GM23248 (cell line): ENCODE measurements at regions not wholly inside any gene's neighbourhood (a gene's known extent, or its start where the extent isn't known, plus 50 kb on each side); places are given as distances from the start of the nearest gene placed in this dataset.

ENCODE experiments used
- DNase-seq: peaks from one replicate; pipeline ENCODE4 v3.0.0-alpha.2; 2015
- H2AFZ ChIP-seq: fragments of 200-600 bp; sonication (generic); 2 replicates; pipeline ENCODE4 v1.6.1; 2016; ENCODE audit warnings: antibody characterized with exemption
- H3F3A ChIP-seq: fragments of 200-600 bp; sonication (generic); 2 replicates; pipeline ENCODE4 v1.6.1; 2016; ENCODE audit warnings: mild to moderate bottlenecking, antibody characterized with exemption, mixed run types; ENCODE audit not compliant: insufficient read depth
- H3K27ac ChIP-seq: fragments of 200-600 bp; sonication (generic); 2 replicates; pipeline ENCODE4 v1.5.1; 2016; ENCODE audit warnings: mild to moderate bottlenecking
- H3K27me3 ChIP-seq: fragments of 200-600 bp; sonication (generic); replicated peaks from 2 replicates; pipeline ENCODE4 v1.6.1; 2016; ENCODE audit warnings: mild to moderate bottlenecking; ENCODE audit not compliant: insufficient read depth
- H3K36me3 ChIP-seq: fragments of 200-600 bp; sonication (generic); 2 replicates; pipeline ENCODE4 v1.6.1; 2016; ENCODE audit warnings: low read depth, mild to moderate bottlenecking
- H3K4me1 ChIP-seq: fragments of 200-600 bp; sonication (generic); 2 replicates; pipeline ENCODE4 v1.6.1; 2016; ENCODE audit warnings: mild to moderate bottlenecking; ENCODE audit not compliant: insufficient read depth
- H3K4me2 ChIP-seq: fragments of 200-600 bp; sonication (generic); one replicate; pipeline ENCODE4 v1.6.1; 2016; ENCODE audit warnings: mild to moderate bottlenecking; ENCODE audit not compliant: unreplicated experiment
- H3K4me3 ChIP-seq: fragments of 200-600 bp; sonication (generic); 2 replicates; pipeline ENCODE4 v1.5.1; 2016; ENCODE audit warnings: mild to moderate bottlenecking
- H3K79me2 ChIP-seq: fragments of 200-600 bp; sonication (generic); 2 replicates; pipeline ENCODE4 v1.6.1; 2016; ENCODE audit warnings: mild to moderate bottlenecking; ENCODE audit not compliant: insufficient read depth
- H3K9ac ChIP-seq: fragments of 200-600 bp; sonication (generic); 2 replicates; pipeline ENCODE4 v1.6.1; 2016; ENCODE audit warnings: mild to moderate bottlenecking
- H3K9me2 ChIP-seq: fragments of 200-600 bp; sonication (generic); 2 replicates; pipeline ENCODE4 v1.6.1; 2016; ENCODE audit warnings: mixed run types, mild to moderate bottlenecking, moderate library complexity; ENCODE audit not compliant: insufficient read depth
- H3K9me3 ChIP-seq: fragments of 200-600 bp; sonication (generic); one replicate; pipeline ENCODE4 v1.6.1; 2017; ENCODE audit warnings: low read depth
- H4K20me1 ChIP-seq: fragments of 200-600 bp; sonication (generic); 2 replicates; pipeline ENCODE4 v1.6.0; 2016; ENCODE audit not compliant: insufficient read depth
- EZH2 ChIP-seq: fragments of 200-600 bp; sonication (generic); IDR thresholded peaks from 2 replicates; pipeline ENCODE4 v1.6.1; 2018; ENCODE audit warnings: antibody characterized with exemption, mild to moderate bottlenecking; ENCODE audit not compliant: insufficient read depth, poor library complexity, severe bottlenecking
- EZH2phosphoT487 ChIP-seq: fragments of 200-600 bp; sonication (generic); IDR thresholded peaks from 2 replicates; pipeline ENCODE4 v1.6.1; 2018; ENCODE audit warnings: antibody characterized with exemption, moderate library complexity, mild to moderate bottlenecking, low read depth; ENCODE audit not compliant: insufficient read depth
- WGBS, 2 experiments: methylation state at CpG; one replicate each; pipeline ENCODE4 v1.1.6; 2015 to 2017; ENCODE audit warnings: low lambda C conversion rate in 2 of 2, low coverage in 1 of 2; ENCODE audit errors: missing lambda C conversion rate in 2 of 2; 5-methylcytosine and 5-hydroxymethylcytosine counted together
- in situ Hi-C: fragments of 300-500 bp; cut with MboI; formaldehyde crosslinking; loops from 2 replicates; pipeline ENCODE4 v1.15.0; 2020

DNA sequence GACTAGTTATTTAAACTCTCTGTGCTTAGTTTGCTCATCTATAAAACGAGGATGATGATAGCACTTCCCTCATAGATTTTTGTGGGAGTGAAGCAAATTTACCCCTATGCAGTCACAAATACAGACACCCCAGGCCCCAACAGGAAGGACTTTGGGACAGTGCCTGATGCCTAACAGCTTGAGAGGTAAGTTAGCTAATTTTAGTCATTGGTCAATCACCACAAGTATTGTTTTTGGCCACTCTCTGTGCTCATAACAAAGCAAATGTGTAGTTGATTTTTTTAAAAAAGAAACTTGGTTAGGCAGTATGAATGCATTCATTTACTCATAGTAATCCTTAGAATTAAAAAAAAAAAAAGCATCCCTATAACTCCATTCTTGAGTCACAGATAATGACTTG lies 1590.7 kb upstream of the TENM3 start:
- Histone ChIP-seq H3K36me3 (no peaks in the 10 kb centered on the region), H3K27ac (no peak overlapping the region), H3K9me3 (no peaks in the 10 kb centered on the region), H3K9ac (no peak overlapping the region), H3K79me2 (no peaks in the 10 kb centered on the region), H3K27me3 (no peaks in the 10 kb centered on the region), H3K4me2 (no peak overlapping the region), H4K20me1 (no peaks in the 10 kb centered on the region), H2AFZ (no peak overlapping the region), H3K9me2 (no peaks in the 10 kb centered on the region), H3F3A (no peaks in the 10 kb centered on the region), H3K4me3 (no peak overlapping the region), H3K4me1 (no peaks in the 10 kb centered on the region)
- TF ChIP-seq EZH2 (no peak), EZH2phosphoT487 (no peak)
- no peak for DNase-seq
- in situ Hi-C loops = no loop called here
- WGBS, 2 experiments = 0 to 9% methylated on average over 1 of the region's 1 CpG

DNA sequence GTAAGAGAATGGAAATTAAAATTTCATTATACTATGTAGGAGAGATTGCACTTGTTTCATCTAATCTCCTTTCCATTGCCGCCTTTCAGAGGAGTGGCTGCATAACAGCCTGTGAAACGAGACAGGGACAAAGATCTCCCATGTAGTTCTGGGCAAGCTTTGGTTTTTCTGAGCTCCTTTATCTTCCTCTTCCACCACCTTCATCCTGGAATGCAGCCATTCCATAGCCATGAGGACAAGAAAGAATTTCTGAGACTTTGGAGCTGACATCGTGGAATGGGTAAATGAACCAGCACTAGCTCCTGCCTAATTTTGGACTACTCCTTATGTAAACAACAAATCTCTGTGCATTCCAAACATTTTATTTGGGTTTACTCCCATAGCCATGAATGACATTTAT lies 1587.3 kb upstream of the TENM3 start:
- H3K79me2 ChIP-seq = no peaks in the 10 kb centered on the region
- in situ Hi-C loops = no loop called here
- H3K9me3 ChIP-seq = no peaks in the 10 kb centered on the region
- no peak overlapping the region for H3K9ac ChIP-seq
- H3K9me2 ChIP-seq = no peaks in the 10 kb centered on the region
- no peaks in the 10 kb centered on the region for H4K20me1 ChIP-seq
- H3K36me3 ChIP-seq = no peaks in the 10 kb centered on the region
- no peaks in the 10 kb centered on the region for H3F3A ChIP-seq
- 16 to 19% methylated on average over 3 of the region's 3 CpGs for WGBS, 2 experiments
- H3K27ac ChIP-seq = no peak overlapping the region
- H3K27me3 ChIP-seq = no peaks in the 10 kb centered on the region
- TF ChIP-seq EZH2 (no peak), EZH2phosphoT487 (no peak)
- H3K4me1 ChIP-seq = no peaks in the 10 kb centered on the region
- no peak overlapping the region for H3K4me3 ChIP-seq
- no peak overlapping the region for H2AFZ ChIP-seq
- no peak overlapping the region for H3K4me2 ChIP-seq
- DNase-seq = no peak

DNA sequence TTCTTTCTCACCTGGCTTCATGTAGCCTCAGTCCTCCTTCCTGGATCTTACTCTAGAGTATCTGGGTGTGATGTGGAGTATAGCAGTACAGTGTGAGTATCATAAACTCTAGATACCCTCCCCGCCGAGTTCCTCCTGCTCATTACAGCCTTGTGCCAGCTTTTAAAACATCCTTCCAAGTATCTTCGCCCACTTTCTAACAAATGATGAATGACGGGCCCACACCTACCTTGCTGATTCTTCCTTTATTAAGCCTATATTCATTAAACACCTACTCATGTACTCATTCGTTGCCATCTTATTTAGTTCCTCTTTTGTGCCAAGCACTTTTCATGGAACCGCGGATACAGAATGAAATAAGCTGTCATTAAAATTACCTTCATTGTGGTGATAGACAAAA lies 1585.3 kb upstream of the TENM3 start:
- no peaks in the 10 kb centered on the region for H3K9me3 ChIP-seq
- no peak overlapping the region for H3K4me3 ChIP-seq
- no peaks in the 10 kb centered on the region for H3F3A ChIP-seq
- TF ChIP-seq EZH2phosphoT487 (no peak), EZH2 (no peak)
- no peaks in the 10 kb centered on the region for H3K4me1 ChIP-seq
- no peak for DNase-seq
- no peaks in the 10 kb centered on the region for H4K20me1 ChIP-seq
- in situ Hi-C loops = no loop called here
- H2AFZ ChIP-seq = no peak overlapping the region
- H3K9ac ChIP-seq = no peak overlapping the region
- no peaks in the 10 kb centered on the region for H3K36me3 ChIP-seq
- no peaks in the 10 kb centered on the region for H3K27me3 ChIP-seq
- H3K27ac ChIP-seq = no peak overlapping the region
- H3K79me2 ChIP-seq = no peaks in the 10 kb centered on the region
- WGBS, 2 experiments = 51% methylated on average over 7 of the region's 7 CpGs
- H3K4me2 ChIP-seq = no peak overlapping the region
- H3K9me2 ChIP-seq = no peaks in the 10 kb centered on the region

DNA sequence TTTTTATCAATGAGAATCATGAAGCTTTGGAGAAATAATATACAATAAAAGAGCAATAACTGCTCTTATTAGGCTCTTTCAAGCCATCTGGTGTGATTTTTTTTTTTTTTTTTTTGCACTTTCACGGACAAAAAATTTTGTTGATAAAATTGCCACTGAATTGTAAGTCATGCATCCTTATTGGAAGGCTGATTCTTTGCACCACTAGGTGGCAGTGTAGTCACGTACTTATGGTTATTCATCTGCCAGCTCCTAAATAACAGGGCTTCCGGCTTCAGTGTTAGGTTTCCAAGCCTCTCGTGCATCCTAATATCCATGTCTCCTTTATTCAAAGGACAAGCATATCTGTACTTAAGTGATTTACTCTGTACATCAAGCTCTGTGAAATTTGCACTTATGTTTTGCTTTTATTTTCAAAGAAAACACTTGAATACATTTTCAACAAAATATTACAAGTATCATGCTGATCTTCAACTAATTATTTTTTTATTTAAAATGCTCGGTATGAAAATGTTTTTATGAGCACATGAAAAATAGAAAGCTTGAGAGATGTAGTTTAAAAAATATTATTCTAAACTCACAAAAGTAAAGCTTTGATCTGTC lies 1578.3 kb upstream of the TENM3 start:
- TF ChIP-seq EZH2phosphoT487 = no peak
- no peak for TF ChIP-seq EZH2
- H3K4me1 ChIP-seq = no peaks in the 10 kb centered on the region
- H3K9me2 ChIP-seq = no peaks in the 10 kb centered on the region
- H3K27me3 ChIP-seq = no peaks in the 10 kb centered on the region
- no peaks in the 10 kb centered on the region for H3K9me3 ChIP-seq
- in situ Hi-C loops = no loop called here
- no peak overlapping the region for H3K9ac ChIP-seq
- 2% methylated on average over 5 of the region's 5 CpGs for WGBS, 2 experiments
- H3K79me2 ChIP-seq = no peaks in the 10 kb centered on the region
- no peaks in the 10 kb centered on the region for H4K20me1 ChIP-seq
- no peaks in the 10 kb centered on the region for H3F3A ChIP-seq
- DNase-seq = peak; percentile 78
- H3K36me3 ChIP-seq = no peaks in the 10 kb centered on the region
- H2AFZ ChIP-seq = no peak overlapping the region
- H3K27ac ChIP-seq = no peak overlapping the region
- no peak overlapping the region for H3K4me3 ChIP-seq
- H3K4me2 ChIP-seq = peak overlapping the region; percentile 29

DNA sequence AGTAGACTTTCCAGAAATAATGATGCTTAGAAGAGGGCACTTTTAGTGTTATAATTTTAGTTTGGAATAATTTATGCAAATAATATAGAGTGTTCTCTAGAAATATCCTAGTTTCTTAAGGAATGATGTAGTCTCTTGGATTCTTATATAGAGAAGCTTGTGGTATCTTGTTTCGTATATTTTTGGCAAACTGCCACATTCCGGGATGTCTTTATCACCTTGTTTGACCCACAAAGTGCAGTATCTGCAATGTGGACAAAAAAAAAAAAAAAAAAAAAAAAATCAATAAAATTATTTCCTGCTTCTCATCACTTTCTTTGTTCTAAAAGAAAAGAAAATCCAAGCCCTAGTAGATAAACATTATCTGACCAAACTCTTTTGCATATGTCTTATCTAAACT lies 1577.7 kb upstream of the TENM3 start:
- in situ Hi-C loops = no loop called here
- Histone ChIP-seq H3K9me3 (no peaks in the 10 kb centered on the region), H3K9ac (no peak overlapping the region), H3K27me3 (no peaks in the 10 kb centered on the region), H4K20me1 (no peaks in the 10 kb centered on the region), H3K4me1 (no peaks in the 10 kb centered on the region), H3K36me3 (no peaks in the 10 kb centered on the region), H3F3A (no peaks in the 10 kb centered on the region), H2AFZ (no peak overlapping the region), H3K4me3 (no peak overlapping the region), H3K27ac (no peak overlapping the region), H3K79me2 (no peaks in the 10 kb centered on the region), H3K4me2 (no peak overlapping the region), H3K9me2 (no peaks in the 10 kb centered on the region)
- 0 to 1% methylated on average over 2 of the region's 2 CpGs for WGBS, 2 experiments
- TF ChIP-seq EZH2phosphoT487 = no peak
- TF ChIP-seq EZH2 = no peak
- no peak for DNase-seq
